HepG2 (cell line): ENCODE measurements at regions not wholly inside any gene's neighbourhood (a gene's known extent, or its start where the extent isn't known, plus 50 kb on each side); places are given as distances from the start of the nearest gene placed in this dataset.

Experiments
- ATAC-seq: fragments of 200-7000 bp; cut with Tn5 transposase; 3 replicates; pipeline ENCODE4 v1.9.1; 2020; ENCODE audit warnings: mild to moderate bottlenecking, moderate library complexity
- BruUV-seq: library from RNA; stranded (reverse); fragments of 400-500 nt; replicated peaks from 2 replicates; lab custom pipeline; 2021; lab: Mats Ljungman, UMichigan
- CTCF ChIA-PET: fragments of 300-600 bp; formaldehyde crosslinking; extraction: SDS; loops from one replicate; lab custom pipeline; 2021; ENCODE audit warnings: low total read pairs, inconsistent platforms, low intra/inter-chr PET ratio; lab: Yijun Ruan, JAX
- POLR2A ChIA-PET: fragments of 350-600 bp; sonication (Branson Sonifier 250); formaldehyde crosslinking; loops from one replicate; lab custom pipeline; 2020; ENCODE audit warnings: antibody characterized with exemption, inconsistent platforms; lab: Yijun Ruan, JAX
- DNase-seq: peaks from one replicate; pipeline ENCODE4 v3.0.0-alpha.2; 2015; ENCODE audit warnings: low spot score
- FAIRE-seq: peaks from 3 replicates; lab custom pipeline; 2011; peaks lifted over from hg19 to GRCh38; lab: Jason Lieb, UNC
- H2AFZ ChIP-seq: one replicate; pipeline ENCODE4 v1.6.1; 2011; ENCODE audit warnings: low read length, inconsistent platforms
- H3K27ac ChIP-seq: fragments of 300-600 bp; 3 replicates; pipeline ENCODE4 v1.8.0; 2011; ENCODE audit warnings: mixed run types, mild to moderate bottlenecking, mixed read lengths, low read length, inconsistent platforms; ENCODE audit not compliant: insufficient read depth; ENCODE audit errors: extremely low read length
- H3K27me3 ChIP-seq, 2 experiments: fragments of 200-600 bp in 1 of 2; 2 replicates in 1 of 2; 3 replicates in 1 of 2; pipeline versions ENCODE4 v1.6.0 to v1.8.0; 2011; ENCODE audit warnings: low read length in 2 of 2, mild to moderate bottlenecking in 2 of 2, moderate library complexity in 2 of 2, inconsistent platforms in 1 of 2; ENCODE audit not compliant: insufficient read depth in 2 of 2, control insufficient read depth in 1 of 2
- H3K36me3 ChIP-seq, 2 experiments: fragments of 200-600 bp in 1 of 2; replicated peaks in 1 of 2; 2 replicates in 1 of 2; 3 replicates in 1 of 2; pipeline versions ENCODE4 v1.5.1 to v1.8.0; 2011; ENCODE audit warnings: low read length in 2 of 2, inconsistent platforms in 1 of 2; ENCODE audit not compliant: insufficient read depth in 2 of 2, control insufficient read depth in 1 of 2
- H3K4me1 ChIP-seq: 2 replicates; pipeline ENCODE4 v1.5.1; 2012; ENCODE audit warnings: low read length, inconsistent platforms; ENCODE audit not compliant: insufficient read depth
- H3K4me2 ChIP-seq: 2 replicates; pipeline ENCODE4 v1.6.0; 2011; ENCODE audit warnings: low read depth, low read length, inconsistent platforms
- H3K4me3 ChIP-seq, 3 experiments: fragments of 200-600 bp in 1 of 3; sonication (generic), shearing (Covaris generic) in 1 of 3; replicated peaks in 1 of 3; 2 replicates each; pipeline ENCODE4 v1.5.1; 2011 to 2016; ENCODE audit warnings: low read length in 3 of 3, inconsistent platforms in 2 of 3, low read depth in 2 of 3, mild to moderate bottlenecking in 2 of 3, control low read depth in 1 of 3, mixed read lengths in 1 of 3; ENCODE audit not compliant: insufficient read depth in 1 of 3
- H3K79me2 ChIP-seq: one replicate; pipeline ENCODE4 v1.6.1; 2011; ENCODE audit warnings: low read length, inconsistent platforms; ENCODE audit not compliant: insufficient read depth
- H3K9ac ChIP-seq: 2 replicates; pipeline ENCODE4 v1.6.0; 2011; ENCODE audit warnings: mild to moderate bottlenecking, low read depth, low read length, inconsistent platforms; ENCODE audit not compliant: insufficient read depth
- H3K9me3 ChIP-seq: 2 replicates; pipeline ENCODE4 v1.5.1; 2012; ENCODE audit warnings: mild to moderate bottlenecking, low read length
- H4K20me1 ChIP-seq: 2 replicates; pipeline ENCODE4 v1.6.0; 2011; ENCODE audit warnings: inconsistent platforms, mild to moderate bottlenecking, low read length, moderate library complexity; ENCODE audit not compliant: insufficient read depth
- ATAD3A ChIP-seq: sonication (generic); formaldehyde crosslinking; IDR thresholded peaks from 2 replicates; pipeline ENCODE4 v1.4.0; 2020; ENCODE audit warnings: missing genetic modification reagents
- RAD21 ChIP-seq: fragments of 450-650 bp; formaldehyde crosslinking; IDR thresholded peaks from 2 replicates; pipeline ENCODE4 v1.5.0; 2020; ENCODE audit warnings: mild to moderate bottlenecking
- STAG1 ChIP-seq: sonication (generic); formaldehyde crosslinking; IDR thresholded peaks from 2 replicates; pipeline ENCODE4 v1.4.0; 2020; ENCODE audit warnings: missing genetic modification reagents
- WGBS: methylation state at CpG from one replicate; pipeline ENCODE4 v1.1.6; 2017; ENCODE audit warnings: low lambda C conversion rate; 5-methylcytosine and 5-hydroxymethylcytosine counted together
- in situ Hi-C: cut with HindIII; loops from 2 replicates; pipeline ENCODE4 v1.10.0; 2017; ENCODE audit warnings: low pct_unique_long_range_greater_than_20kb; ENCODE audit not compliant: extremely low pct_ligation_motif_present
- intact Hi-C: fragments of 100-400 bp; cut with micrococcal nuclease; formaldehyde crosslinking; loops from one replicate; pipeline ENCODE4 v1.10.0; 2022; ENCODE audit not compliant: unreplicated experiment
- TF ChIP-seq, protein P1 (sequence below): sonication (generic); formaldehyde crosslinking; IDR thresholded peaks from 2 replicates; pipeline ENCODE4 v1.4.0; 2020; ENCODE audit warnings: mild to moderate bottlenecking, missing genetic modification reagents
- TF ChIP-seq, protein P2 (sequence below): sonication (generic); formaldehyde crosslinking; IDR thresholded peaks from 2 replicates; pipeline ENCODE4 v1.5.0; 2020; ENCODE audit warnings: mild to moderate bottlenecking, missing genetic modification reagents, moderate library complexity

DNA sequence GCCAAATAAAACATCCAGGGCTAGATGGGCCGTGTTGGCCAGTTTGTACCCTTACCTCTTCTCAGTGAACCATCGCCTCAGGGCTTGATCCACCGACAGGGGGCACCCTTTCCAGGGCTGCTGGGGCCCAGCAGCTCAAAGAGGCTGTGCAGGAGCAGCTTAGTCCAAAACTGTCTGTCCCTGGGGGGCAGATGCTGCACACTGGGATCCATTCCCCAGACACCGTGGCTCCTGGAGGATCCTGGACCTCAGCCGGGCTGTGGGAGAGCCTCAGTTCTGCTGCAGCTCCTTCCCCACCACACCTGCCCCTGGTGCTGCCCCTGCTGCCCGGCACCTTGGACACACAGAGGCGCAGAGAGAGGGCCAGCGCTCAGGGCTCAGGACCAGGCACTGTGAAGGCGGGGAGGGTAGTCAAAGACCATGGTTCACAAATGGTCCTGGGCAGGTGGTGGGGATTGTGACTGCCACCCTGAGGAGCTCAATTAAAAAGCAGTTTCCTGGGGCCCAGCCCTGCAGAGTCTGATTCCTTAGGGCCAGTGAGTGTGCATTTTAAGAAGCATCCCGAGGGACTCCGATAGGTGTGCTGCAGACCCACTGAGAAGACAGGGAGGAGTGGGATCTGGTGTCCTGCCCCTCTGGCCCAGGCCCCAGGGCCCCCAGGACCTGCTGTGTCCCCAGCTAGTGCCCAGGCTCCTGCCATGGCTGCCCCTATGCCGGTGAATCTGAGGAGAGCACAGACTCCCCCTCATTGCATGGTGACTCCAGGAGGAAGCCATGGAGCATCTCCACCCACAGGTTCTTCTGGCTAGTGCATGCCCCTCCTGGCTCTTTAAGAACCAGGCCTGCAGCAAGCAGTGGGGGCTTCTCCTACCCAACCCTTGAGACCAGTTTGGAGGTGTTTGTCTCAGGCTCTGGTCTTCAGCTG is 86.5 kb upstream of the PRR20G start:
- H3K9me3 ChIP-seq, result no peaks in the 10 kb centered on the region
- TF ChIP-seq RAD21 (0 out of 2 replicates have a peak, but pooled peaks have one; percentile 12), ATAD3A (CRISPR knock-in tag) (no peak), STAG1 (0 out of 2 replicates have a peak, but pooled peaks have one; percentile 12)
- TF ChIP-seq, protein P1, sequence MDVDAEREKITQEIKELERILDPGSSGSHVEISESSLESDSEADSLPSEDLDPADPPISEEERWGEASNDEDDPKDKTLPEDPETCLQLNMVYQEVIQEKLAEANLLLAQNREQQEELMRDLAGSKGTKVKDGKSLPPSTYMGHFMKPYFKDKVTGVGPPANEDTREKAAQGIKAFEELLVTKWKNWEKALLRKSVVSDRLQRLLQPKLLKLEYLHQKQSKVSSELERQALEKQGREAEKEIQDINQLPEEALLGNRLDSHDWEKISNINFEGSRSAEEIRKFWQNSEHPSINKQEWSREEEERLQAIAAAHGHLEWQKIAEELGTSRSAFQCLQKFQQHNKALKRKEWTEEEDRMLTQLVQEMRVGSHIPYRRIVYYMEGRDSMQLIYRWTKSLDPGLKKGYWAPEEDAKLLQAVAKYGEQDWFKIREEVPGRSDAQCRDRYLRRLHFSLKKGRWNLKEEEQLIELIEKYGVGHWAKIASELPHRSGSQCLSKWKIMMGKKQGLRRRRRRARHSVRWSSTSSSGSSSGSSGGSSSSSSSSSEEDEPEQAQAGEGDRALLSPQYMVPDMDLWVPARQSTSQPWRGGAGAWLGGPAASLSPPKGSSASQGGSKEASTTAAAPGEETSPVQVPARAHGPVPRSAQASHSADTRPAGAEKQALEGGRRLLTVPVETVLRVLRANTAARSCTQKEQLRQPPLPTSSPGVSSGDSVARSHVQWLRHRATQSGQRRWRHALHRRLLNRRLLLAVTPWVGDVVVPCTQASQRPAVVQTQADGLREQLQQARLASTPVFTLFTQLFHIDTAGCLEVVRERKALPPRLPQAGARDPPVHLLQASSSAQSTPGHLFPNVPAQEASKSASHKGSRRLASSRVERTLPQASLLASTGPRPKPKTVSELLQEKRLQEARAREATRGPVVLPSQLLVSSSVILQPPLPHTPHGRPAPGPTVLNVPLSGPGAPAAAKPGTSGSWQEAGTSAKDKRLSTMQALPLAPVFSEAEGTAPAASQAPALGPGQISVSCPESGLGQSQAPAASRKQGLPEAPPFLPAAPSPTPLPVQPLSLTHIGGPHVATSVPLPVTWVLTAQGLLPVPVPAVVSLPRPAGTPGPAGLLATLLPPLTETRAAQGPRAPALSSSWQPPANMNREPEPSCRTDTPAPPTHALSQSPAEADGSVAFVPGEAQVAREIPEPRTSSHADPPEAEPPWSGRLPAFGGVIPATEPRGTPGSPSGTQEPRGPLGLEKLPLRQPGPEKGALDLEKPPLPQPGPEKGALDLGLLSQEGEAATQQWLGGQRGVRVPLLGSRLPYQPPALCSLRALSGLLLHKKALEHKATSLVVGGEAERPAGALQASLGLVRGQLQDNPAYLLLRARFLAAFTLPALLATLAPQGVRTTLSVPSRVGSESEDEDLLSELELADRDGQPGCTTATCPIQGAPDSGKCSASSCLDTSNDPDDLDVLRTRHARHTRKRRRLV (CRISPR knock-in tag), result no peak
- TF ChIP-seq, protein P2, sequence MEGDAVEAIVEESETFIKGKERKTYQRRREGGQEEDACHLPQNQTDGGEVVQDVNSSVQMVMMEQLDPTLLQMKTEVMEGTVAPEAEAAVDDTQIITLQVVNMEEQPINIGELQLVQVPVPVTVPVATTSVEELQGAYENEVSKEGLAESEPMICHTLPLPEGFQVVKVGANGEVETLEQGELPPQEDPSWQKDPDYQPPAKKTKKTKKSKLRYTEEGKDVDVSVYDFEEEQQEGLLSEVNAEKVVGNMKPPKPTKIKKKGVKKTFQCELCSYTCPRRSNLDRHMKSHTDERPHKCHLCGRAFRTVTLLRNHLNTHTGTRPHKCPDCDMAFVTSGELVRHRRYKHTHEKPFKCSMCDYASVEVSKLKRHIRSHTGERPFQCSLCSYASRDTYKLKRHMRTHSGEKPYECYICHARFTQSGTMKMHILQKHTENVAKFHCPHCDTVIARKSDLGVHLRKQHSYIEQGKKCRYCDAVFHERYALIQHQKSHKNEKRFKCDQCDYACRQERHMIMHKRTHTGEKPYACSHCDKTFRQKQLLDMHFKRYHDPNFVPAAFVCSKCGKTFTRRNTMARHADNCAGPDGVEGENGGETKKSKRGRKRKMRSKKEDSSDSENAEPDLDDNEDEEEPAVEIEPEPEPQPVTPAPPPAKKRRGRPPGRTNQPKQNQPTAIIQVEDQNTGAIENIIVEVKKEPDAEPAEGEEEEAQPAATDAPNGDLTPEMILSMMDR (CRISPR knock-in tag), result peak; percentile 50
- H3K79me2 ChIP-seq, result no peaks in the 10 kb centered on the region
- H3K4me2 ChIP-seq, result no peak overlapping the region
- FAIRE-seq, result no peak
- ChIA-PET CTCF (no interaction called here), POLR2A (no interaction called here)
- no peak overlapping the region for H2AFZ ChIP-seq
- H3K27me3 ChIP-seq, result peaks cover 2 to 18% of the 10 kb centered on the region in 2 experiments; a peak in 3 of 5 replicates
- no peak overlapping the region for H3K4me3 ChIP-seq
- BruUV-seq, result no TSS peak
- no peak overlapping the region for H3K9ac ChIP-seq
- H3K27ac ChIP-seq, result no peak overlapping the region
- no peaks in the 10 kb centered on the region for H3K4me1 ChIP-seq
- peak; percentile 68 for ATAC-seq
- H3K36me3 ChIP-seq, result no peaks in the 10 kb centered on the region
- intact Hi-C loops (no loop called here), in situ Hi-C loops (no loop called here)
- no peak for DNase-seq
- no peaks in the 10 kb centered on the region for H4K20me1 ChIP-seq
- 19% methylated on average over 7 of the region's 12 CpGs for WGBS
